ENCODE measurements at regions not wholly inside any gene's neighbourhood (a gene's known extent, or its start where the extent isn't known, plus 50 kb on each side); places are given as distances from the start of the nearest gene placed in this dataset.

- TF ChIP-seq CTCF (IDR thresholded peaks at IDR 0.05; ENCODE audit: insufficient read depth, low read length, poor library complexity, severe bottlenecking) (no peak), EZH2phosphoT487 (conservative IDR thresholded peaks at IDR 0.05; ENCODE audit: low read length) (no peak)
Measured at GRCh38 chr9:88750832-88751360, 215.9 kb downstream of the NXNL2 start.

All from SU-DHL-6 (cell line).